WTC11 (cell line): ENCODE measurements at regions not wholly inside any gene's neighbourhood (a gene's known extent, or its start where the extent isn't known, plus 50 kb on each side); places are given as distances from the start of the nearest gene placed in this dataset.

Source experiments
- ATAC-seq: fragments of 200-7000 bp; cut with Tn5 transposase; 2 replicates; pipeline ENCODE4 v1.10.0; 2021; ENCODE audit warnings: mild to moderate bottlenecking, moderate library complexity
- CTCF ChIA-PET: fragments of 300-600 bp; sonication (Branson Sonifier 250); formaldehyde crosslinking; loops from one replicate; lab custom pipeline; 2021; ENCODE audit warnings: antibody characterized with exemption; lab: Charles Lee
- POLR2A ChIA-PET: fragments of 350-600 bp; sonication (Branson Sonifier 250); formaldehyde crosslinking; loops from one replicate; lab custom pipeline; 2021; ENCODE audit warnings: antibody characterized with exemption; lab: Charles Lee
- DNase-seq: peaks from one replicate; pipeline ENCODE4 v3.0.0; 2021; ENCODE audit warnings: low spot score
- H3K27ac Mint-ChIP-seq: 2 replicates; pipeline ENCODE4 v1.8.0; 2021; ENCODE audit warnings: mixed read lengths
- H3K27me3 Mint-ChIP-seq: 2 replicates; pipeline ENCODE4 v1.8.0; 2021; ENCODE audit warnings: low read depth, mild to moderate bottlenecking, moderate library complexity, mixed read lengths
- H3K36me3 Mint-ChIP-seq: 2 replicates; pipeline ENCODE4 v1.8.0; 2021; ENCODE audit warnings: mixed read lengths
- H3K4me1 Mint-ChIP-seq: 2 replicates; pipeline ENCODE4 v1.8.0; 2022; ENCODE audit warnings: mixed read lengths
- H3K4me3 Mint-ChIP-seq: 2 replicates; pipeline ENCODE4 v1.8.0; 2021; ENCODE audit warnings: mild to moderate bottlenecking, moderate library complexity, mixed read lengths
- H3K9me3 Mint-ChIP-seq: 2 replicates; pipeline ENCODE4 v1.8.0; 2021; ENCODE audit warnings: mixed read lengths
- AR ChIP-seq: fragments of 250-450 bp; sonication (Bioruptor Pico); IDR thresholded peaks from 2 replicates; pipeline ENCODE4 v1.9.0; 2021; ENCODE audit warnings: mild to moderate bottlenecking
- CREB1 ChIP-seq: sonication (generic); formaldehyde crosslinking; IDR thresholded peaks from 2 replicates; pipeline ENCODE4 v1.8.0; 2023; ENCODE audit warnings: mild to moderate bottlenecking, missing genetic modification reagents
- EMX1 ChIP-seq: fragments of 250-450 bp; sonication (Bioruptor Pico); IDR thresholded peaks from 2 replicates; pipeline ENCODE4 v1.8.0; 2021; ENCODE audit warnings: mild to moderate bottlenecking
- ETV6 ChIP-seq: sonication (generic); formaldehyde crosslinking; IDR thresholded peaks from 2 replicates; pipeline ENCODE4 v1.8.1; 2022; ENCODE audit warnings: mild to moderate bottlenecking, missing genetic modification reagents
- FOXK1 ChIP-seq: sonication (generic); formaldehyde crosslinking; IDR thresholded peaks from 2 replicates; pipeline ENCODE4 v1.8.0; 2022; ENCODE audit warnings: mild to moderate bottlenecking, moderate library complexity, missing genetic modification reagents
- FOXP4 ChIP-seq: sonication (generic); formaldehyde crosslinking; IDR thresholded peaks from 2 replicates; pipeline ENCODE4 v1.8.0; 2022; ENCODE audit warnings: mild to moderate bottlenecking, missing genetic modification reagents
- NFYB ChIP-seq: sonication (generic); formaldehyde crosslinking; conservative IDR thresholded peaks from 2 replicates; pipeline ENCODE4 v1.8.0; 2022; ENCODE audit warnings: low read depth, missing genetic modification reagents
- SMAD4 ChIP-seq: sonication (generic); formaldehyde crosslinking; IDR thresholded peaks from 2 replicates; pipeline ENCODE4 v1.8.0; 2022; ENCODE audit warnings: mild to moderate bottlenecking, missing genetic modification reagents
- TCF7 ChIP-seq: sonication (generic); formaldehyde crosslinking; IDR thresholded peaks from 2 replicates; pipeline ENCODE4 v1.8.0; 2022; ENCODE audit warnings: mild to moderate bottlenecking, low read depth, missing genetic modification reagents, moderate library complexity
- ZNF263 ChIP-seq: sonication (generic); formaldehyde crosslinking; IDR thresholded peaks from 2 replicates; pipeline ENCODE4 v1.8.1; 2022; ENCODE audit warnings: low read depth, mild to moderate bottlenecking, moderate library complexity, missing genetic modification reagents
- ZNF532 ChIP-seq: fragments of 250-450 bp; sonication (Bioruptor Pico); IDR thresholded peaks from 2 replicates; pipeline ENCODE4 v1.9.0; 2021; ENCODE audit warnings: mild to moderate bottlenecking, borderline replicate concordance
- TF ChIP-seq, protein P1 (sequence below): sonication (generic); formaldehyde crosslinking; IDR thresholded peaks from 2 replicates; pipeline ENCODE4 v1.8.0; 2022; ENCODE audit warnings: missing genetic modification reagents
- TF ChIP-seq, protein P2 (sequence below): sonication (generic); formaldehyde crosslinking; IDR thresholded peaks from 2 replicates; pipeline ENCODE4 v1.8.1; 2022; ENCODE audit warnings: mild to moderate bottlenecking, moderate library complexity, missing genetic modification reagents
- TF ChIP-seq, protein P3 (sequence below): sonication (generic); formaldehyde crosslinking; IDR thresholded peaks from 2 replicates; pipeline ENCODE4 v1.8.1; 2022; ENCODE audit warnings: low read depth, mild to moderate bottlenecking, moderate library complexity, missing genetic modification reagents, borderline replicate concordance
- TF ChIP-seq, protein P4 (sequence below): fragments of 250-450 bp; sonication (Bioruptor Pico); conservative IDR thresholded peaks from 2 replicates; pipeline ENCODE4 v1.9.0; 2021; ENCODE audit warnings: mild to moderate bottlenecking
- TF ChIP-seq, protein P5 (sequence below): sonication (generic); formaldehyde crosslinking; IDR thresholded peaks from 2 replicates; pipeline ENCODE4 v1.8.1; 2023; ENCODE audit warnings: mild to moderate bottlenecking, moderate library complexity, missing genetic modification reagents

DNA sequence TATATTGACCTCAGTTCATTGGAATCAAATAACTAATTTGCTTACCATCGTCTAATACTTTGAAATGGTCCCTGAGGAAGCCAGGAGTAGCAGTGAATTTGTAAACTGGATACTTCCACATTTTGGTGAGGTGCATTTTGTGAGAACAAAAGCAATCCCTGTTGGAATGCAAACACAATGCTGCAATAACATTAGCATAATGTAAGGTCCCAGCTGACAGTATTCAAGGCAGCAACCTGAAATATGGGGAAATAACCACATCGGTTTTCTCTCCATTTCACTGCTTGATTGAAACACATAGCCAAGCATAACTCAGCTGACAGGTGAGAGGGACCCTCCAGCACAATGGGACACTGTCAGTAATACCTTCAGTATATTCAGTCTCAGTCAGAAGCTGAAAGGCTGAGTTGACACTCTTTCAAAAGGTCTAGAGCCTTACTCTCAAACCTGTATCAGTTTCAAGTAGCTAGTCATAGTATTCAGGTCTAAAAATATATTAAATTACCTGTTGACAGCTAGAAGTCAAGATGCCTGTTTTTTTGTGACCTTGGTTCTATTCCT is 1311.9 kb upstream of the NRXN1 start (continued):
- TF ChIP-seq, protein P1, sequence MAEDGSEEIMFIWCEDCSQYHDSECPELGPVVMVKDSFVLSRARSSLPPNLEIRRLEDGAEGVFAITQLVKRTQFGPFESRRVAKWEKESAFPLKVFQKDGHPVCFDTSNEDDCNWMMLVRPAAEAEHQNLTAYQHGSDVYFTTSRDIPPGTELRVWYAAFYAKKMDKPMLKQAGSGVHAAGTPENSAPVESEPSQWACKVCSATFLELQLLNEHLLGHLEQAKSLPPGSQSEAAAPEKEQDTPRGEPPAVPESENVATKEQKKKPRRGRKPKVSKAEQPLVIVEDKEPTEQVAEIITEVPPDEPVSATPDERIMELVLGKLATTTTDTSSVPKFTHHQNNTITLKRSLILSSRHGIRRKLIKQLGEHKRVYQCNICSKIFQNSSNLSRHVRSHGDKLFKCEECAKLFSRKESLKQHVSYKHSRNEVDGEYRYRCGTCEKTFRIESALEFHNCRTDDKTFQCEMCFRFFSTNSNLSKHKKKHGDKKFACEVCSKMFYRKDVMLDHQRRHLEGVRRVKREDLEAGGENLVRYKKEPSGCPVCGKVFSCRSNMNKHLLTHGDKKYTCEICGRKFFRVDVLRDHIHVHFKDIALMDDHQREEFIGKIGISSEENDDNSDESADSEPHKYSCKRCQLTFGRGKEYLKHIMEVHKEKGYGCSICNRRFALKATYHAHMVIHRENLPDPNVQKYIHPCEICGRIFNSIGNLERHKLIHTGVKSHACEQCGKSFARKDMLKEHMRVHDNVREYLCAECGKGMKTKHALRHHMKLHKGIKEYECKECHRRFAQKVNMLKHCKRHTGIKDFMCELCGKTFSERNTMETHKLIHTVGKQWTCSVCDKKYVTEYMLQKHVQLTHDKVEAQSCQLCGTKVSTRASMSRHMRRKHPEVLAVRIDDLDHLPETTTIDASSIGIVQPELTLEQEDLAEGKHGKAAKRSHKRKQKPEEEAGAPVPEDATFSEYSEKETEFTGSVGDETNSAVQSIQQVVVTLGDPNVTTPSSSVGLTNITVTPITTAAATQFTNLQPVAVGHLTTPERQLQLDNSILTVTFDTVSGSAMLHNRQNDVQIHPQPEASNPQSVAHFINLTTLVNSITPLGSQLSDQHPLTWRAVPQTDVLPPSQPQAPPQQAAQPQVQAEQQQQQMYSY (CRISPR knock-in tag) = no peak
- TF ChIP-seq TCF7 (CRISPR knock-in tag) (no peak), EMX1 (CRISPR knock-in tag) (no peak), NFYB (CRISPR knock-in tag) (no peak), ETV6 (CRISPR knock-in tag) (no peak), FOXK1 (CRISPR knock-in tag) (no peak), ZNF263 (no peak), FOXP4 (no peak)
- TF ChIP-seq, protein P2, sequence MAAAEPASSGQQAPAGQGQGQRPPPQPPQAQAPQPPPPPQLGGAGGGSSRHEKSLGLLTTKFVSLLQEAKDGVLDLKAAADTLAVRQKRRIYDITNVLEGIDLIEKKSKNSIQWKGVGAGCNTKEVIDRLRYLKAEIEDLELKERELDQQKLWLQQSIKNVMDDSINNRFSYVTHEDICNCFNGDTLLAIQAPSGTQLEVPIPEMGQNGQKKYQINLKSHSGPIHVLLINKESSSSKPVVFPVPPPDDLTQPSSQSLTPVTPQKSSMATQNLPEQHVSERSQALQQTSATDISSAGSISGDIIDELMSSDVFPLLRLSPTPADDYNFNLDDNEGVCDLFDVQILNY (CRISPR knock-in tag) = no peak
- TF ChIP-seq, protein P3, sequence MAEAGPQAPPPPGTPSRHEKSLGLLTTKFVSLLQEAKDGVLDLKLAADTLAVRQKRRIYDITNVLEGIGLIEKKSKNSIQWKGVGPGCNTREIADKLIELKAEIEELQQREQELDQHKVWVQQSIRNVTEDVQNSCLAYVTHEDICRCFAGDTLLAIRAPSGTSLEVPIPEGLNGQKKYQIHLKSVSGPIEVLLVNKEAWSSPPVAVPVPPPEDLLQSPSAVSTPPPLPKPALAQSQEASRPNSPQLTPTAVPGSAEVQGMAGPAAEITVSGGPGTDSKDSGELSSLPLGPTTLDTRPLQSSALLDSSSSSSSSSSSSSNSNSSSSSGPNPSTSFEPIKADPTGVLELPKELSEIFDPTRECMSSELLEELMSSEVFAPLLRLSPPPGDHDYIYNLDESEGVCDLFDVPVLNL (CRISPR knock-in tag) = no peak

- DNase-seq = no peak
- no peaks in the 10 kb centered on the region for H3K27me3 Mint-ChIP-seq
- no peaks in the 10 kb centered on the region for H3K9me3 Mint-ChIP-seq
- no peak for ATAC-seq
- H3K4me3 Mint-ChIP-seq = no peak overlapping the region
- no peaks in the 10 kb centered on the region for H3K36me3 Mint-ChIP-seq
- ChIA-PET POLR2A (interaction anchor here (0.5 to 0.6 kb wide), 2 partner anchors 48 to 461 kb away, joined by 3 read pairs; no protein-coding TSS in a partner anchor), CTCF (no interaction called here)
- no peak overlapping the region for H3K27ac Mint-ChIP-seq
- H3K4me1 Mint-ChIP-seq = peaks cover 67% of the 10 kb centered on the region
- TF ChIP-seq AR (no peak), EMX1 (CRISPR knock-in tag) (no peak), TCF7 (CRISPR knock-in tag) (no peak), CREB1 (CRISPR knock-in tag) (no peak), ZNF532 (CRISPR knock-in tag) (no peak), SMAD4 (CRISPR knock-in tag) (no peak)
- TF ChIP-seq, protein P4, sequence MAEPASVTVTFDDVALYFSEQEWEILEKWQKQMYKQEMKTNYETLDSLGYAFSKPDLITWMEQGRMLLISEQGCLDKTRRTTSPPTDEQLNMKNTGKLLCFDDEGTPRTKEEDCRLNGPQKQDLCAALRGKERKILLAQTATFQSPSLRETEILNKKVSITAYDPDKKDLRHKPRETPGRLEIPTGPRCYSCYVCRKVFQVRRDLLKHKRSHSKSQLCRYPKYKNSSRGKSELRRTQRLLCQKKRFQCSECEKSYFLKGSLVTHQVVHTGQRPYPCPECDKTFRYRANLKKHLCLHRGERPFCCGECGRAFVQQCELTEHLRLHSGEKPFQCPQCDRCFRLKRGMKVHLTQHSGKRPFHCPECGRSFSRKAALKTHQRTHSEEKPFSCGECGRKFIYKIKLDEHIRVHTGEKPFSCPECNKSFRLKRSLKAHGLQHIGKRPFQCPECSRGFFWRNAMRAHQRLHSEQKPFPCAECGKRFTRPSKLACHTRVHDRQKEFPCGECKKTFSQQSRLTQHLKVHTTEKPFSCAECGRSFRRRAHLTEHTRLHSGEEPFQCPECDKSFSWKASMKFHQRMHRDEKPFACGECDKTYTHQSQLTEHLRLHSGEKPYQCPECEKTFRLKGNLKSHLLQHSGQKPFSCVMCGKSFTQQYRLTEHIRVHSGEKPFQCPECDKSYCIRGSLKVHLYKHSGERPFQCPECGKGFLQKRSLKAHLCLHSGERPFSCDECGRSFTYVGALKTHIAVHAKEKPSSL (CRISPR knock-in tag) = no peak
- TF ChIP-seq, protein P5, sequence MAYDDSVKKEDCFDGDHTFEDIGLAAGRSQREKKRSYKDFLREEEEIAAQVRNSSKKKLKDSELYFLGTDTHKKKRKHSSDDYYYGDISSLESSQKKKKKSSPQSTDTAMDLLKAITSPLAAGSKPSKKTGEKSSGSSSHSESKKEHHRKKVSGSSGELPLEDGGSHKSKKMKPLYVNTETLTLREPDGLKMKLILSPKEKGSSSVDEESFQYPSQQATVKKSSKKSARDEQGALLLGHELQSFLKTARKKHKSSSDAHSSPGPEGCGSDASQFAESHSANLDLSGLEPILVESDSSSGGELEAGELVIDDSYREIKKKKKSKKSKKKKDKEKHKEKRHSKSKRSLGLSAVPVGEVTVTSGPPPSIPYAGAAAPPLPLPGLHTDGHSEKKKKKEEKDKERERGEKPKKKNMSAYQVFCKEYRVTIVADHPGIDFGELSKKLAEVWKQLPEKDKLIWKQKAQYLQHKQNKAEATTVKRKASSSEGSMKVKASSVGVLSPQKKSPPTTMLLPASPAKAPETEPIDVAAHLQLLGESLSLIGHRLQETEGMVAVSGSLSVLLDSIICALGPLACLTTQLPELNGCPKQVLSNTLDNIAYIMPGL (CRISPR knock-in tag) = no peak
These were observed 1311.1 kb upstream of the NRXN1 start for GRCh38 chr2:52343010-52343409.
